Karpas-422 (cell line): ENCODE measurements at regions not wholly inside any gene's neighbourhood (a gene's known extent, or its start where the extent isn't known, plus 50 kb on each side); places are given as distances from the start of the nearest gene placed in this dataset.

Experiments
- DNase-seq: peaks from one replicate; pipeline ENCODE4 v3.0.0-alpha.2; 2015
- H2AFZ ChIP-seq: fragments of 200-600 bp; sonication (generic); 2 replicates; pipeline ENCODE4 v1.6.1; 2014; ENCODE audit warnings: antibody characterized with exemption, low read length, mixed read lengths
- H3K27ac ChIP-seq: fragments of 200-600 bp; sonication (generic); 2 replicates; pipeline ENCODE4 v1.5.1; 2014; ENCODE audit warnings: mild to moderate bottlenecking, low read length, moderate library complexity
- H3K27me3 ChIP-seq: fragments of 200-600 bp; sonication (generic); 2 replicates; pipeline ENCODE4 v1.6.1; 2014; ENCODE audit warnings: low read length, mixed read lengths
- H3K36me3 ChIP-seq: fragments of 200-600 bp; sonication (generic); 2 replicates; pipeline ENCODE4 v1.6.1; 2014; ENCODE audit warnings: low read length, mixed read lengths; ENCODE audit not compliant: insufficient read depth
- H3K4me1 ChIP-seq: fragments of 200-600 bp; sonication (generic); 2 replicates; pipeline ENCODE4 v1.6.1; 2014; ENCODE audit warnings: mild to moderate bottlenecking, low read length, mixed read lengths
- H3K4me2 ChIP-seq: fragments of 200-600 bp; sonication (generic); 2 replicates; pipeline ENCODE4 v1.6.1; 2014; ENCODE audit warnings: low read length, low read depth, mild to moderate bottlenecking; ENCODE audit not compliant: poor library complexity, severe bottlenecking
- H3K4me3 ChIP-seq: fragments of 200-600 bp; sonication (generic); 2 replicates; pipeline ENCODE4 v1.5.1; 2014; ENCODE audit warnings: mild to moderate bottlenecking, antibody characterized with exemption, low read length, mixed read lengths
- H3K79me2 ChIP-seq: fragments of 200-600 bp; sonication (generic); 2 replicates; pipeline ENCODE4 v1.6.1; 2014; ENCODE audit warnings: mild to moderate bottlenecking, low read length, mixed read lengths
- H3K9ac ChIP-seq: fragments of 200-600 bp; sonication (generic); 2 replicates; pipeline ENCODE4 v1.6.0; 2014; ENCODE audit warnings: low read length
- H3K9me2 ChIP-seq: fragments of 200-600 bp; sonication (generic), shearing (Covaris generic); replicated peaks from 2 replicates; pipeline ENCODE4 v1.6.0; 2014; ENCODE audit warnings: mild to moderate bottlenecking, low read length, moderate library complexity; ENCODE audit not compliant: insufficient read depth
- H3K9me3 ChIP-seq: fragments of 300-700, 200-600 bp; sonication (generic); 2 replicates; pipeline ENCODE4 v1.6.1; 2014; ENCODE audit warnings: low read length, mixed read lengths
- H4K20me1 ChIP-seq: fragments of 200-600 bp; sonication (generic); 2 replicates; pipeline ENCODE4 v1.6.1; 2014; ENCODE audit warnings: mild to moderate bottlenecking, antibody characterized with exemption, low read length, low read depth; ENCODE audit not compliant: insufficient read depth

- H3K36me3 ChIP-seq: no peaks in the 10 kb centered on the region
- H3K79me2 ChIP-seq: no peaks in the 10 kb centered on the region
- no peaks in the 10 kb centered on the region for H3K9me3 ChIP-seq
- H3K27ac ChIP-seq: no peak overlapping the region
- H3K4me3 ChIP-seq: no peak overlapping the region
- no peak for DNase-seq
- no peak overlapping the region for H2AFZ ChIP-seq
- no peak overlapping the region for H3K4me2 ChIP-seq
- H3K27me3 ChIP-seq: no peaks in the 10 kb centered on the region
- no peak overlapping the region for H3K9ac ChIP-seq
- H3K4me1 ChIP-seq: no peaks in the 10 kb centered on the region
- no peaks in the 10 kb centered on the region for H3K9me2 ChIP-seq
- no peaks in the 10 kb centered on the region for H4K20me1 ChIP-seq
These were observed 710.6 kb upstream of the ZEB2 start for GRCh38 chr2:145230546-145230945.

- Histone ChIP-seq H3K4me1 (no peaks in the 10 kb centered on the region), H2AFZ (no peak overlapping the region), H3K4me3 (no peak overlapping the region), H3K9me2 (no peaks in the 10 kb centered on the region), H3K79me2 (no peaks in the 10 kb centered on the region), H3K27ac (no peak overlapping the region), H3K36me3 (no peaks in the 10 kb centered on the region), H3K9me3 (no peaks in the 10 kb centered on the region), H3K9ac (no peak overlapping the region), H4K20me1 (no peaks in the 10 kb centered on the region), H3K4me2 (no peak overlapping the region), H3K27me3 (no peaks in the 10 kb centered on the region)
- no peak for DNase-seq
These were observed 708.6 kb upstream of the ZEB2 start for GRCh38 chr2:145228506-145228905.

GRCh38 chr2:145226901-145227300, 707.0 kb upstream of the ZEB2 start:
- H3K4me3 ChIP-seq: no peak overlapping the region
- H3K9me2 ChIP-seq: no peaks in the 10 kb centered on the region
- H3K9me3 ChIP-seq: no peaks in the 10 kb centered on the region
- H3K4me1 ChIP-seq: no peaks in the 10 kb centered on the region
- no peak overlapping the region for H3K27ac ChIP-seq
- no peak overlapping the region for H2AFZ ChIP-seq
- H3K36me3 ChIP-seq: no peaks in the 10 kb centered on the region
- DNase-seq: no peak
- no peaks in the 10 kb centered on the region for H3K27me3 ChIP-seq
- no peaks in the 10 kb centered on the region for H3K79me2 ChIP-seq
- H3K9ac ChIP-seq: no peak overlapping the region
- no peaks in the 10 kb centered on the region for H4K20me1 ChIP-seq
- no peak overlapping the region for H3K4me2 ChIP-seq

- no peaks in the 10 kb centered on the region; the same call in 1 of the 2 replicates for H3K4me1 ChIP-seq
- H4K20me1 ChIP-seq: no peaks in the 10 kb centered on the region
- no peaks in the 10 kb centered on the region for H3K36me3 ChIP-seq
- no peaks in the 10 kb centered on the region for H3K9me3 ChIP-seq
- H3K79me2 ChIP-seq: no peaks in the 10 kb centered on the region
- H3K4me3 ChIP-seq: no peak overlapping the region
- no peak overlapping the region for H3K27ac ChIP-seq
- no peaks in the 10 kb centered on the region for H3K9me2 ChIP-seq
- DNase-seq: no peak
- no peaks in the 10 kb centered on the region for H3K27me3 ChIP-seq
- H2AFZ ChIP-seq: no peak overlapping the region
- H3K4me2 ChIP-seq: no peak overlapping the region
- H3K9ac ChIP-seq: no peak overlapping the region
These were observed 701.6 kb upstream of the ZEB2 start for GRCh38 chr2:145221516-145221915.

- Histone ChIP-seq H3K4me1 (no peaks in the 10 kb centered on the region; the same call in 1 of the 2 replicates), H3K27me3 (no peaks in the 10 kb centered on the region), H3K9me3 (no peaks in the 10 kb centered on the region), H3K4me2 (no peak overlapping the region), H3K79me2 (no peaks in the 10 kb centered on the region), H3K27ac (no peak overlapping the region), H4K20me1 (no peaks in the 10 kb centered on the region), H3K9ac (no peak overlapping the region), H3K36me3 (no peaks in the 10 kb centered on the region), H3K4me3 (no peak overlapping the region), H2AFZ (no peak overlapping the region), H3K9me2 (no peaks in the 10 kb centered on the region)
- no peak for DNase-seq
These were observed 701.1 kb upstream of the ZEB2 start for GRCh38 chr2:145221032-145221431.

- Histone ChIP-seq H3K9ac (no peak overlapping the region), H3K9me3 (no peaks in the 10 kb centered on the region), H3K27ac (no peak overlapping the region), H3K36me3 (no peaks in the 10 kb centered on the region), H3K4me3 (no peak overlapping the region), H2AFZ (no peak overlapping the region), H3K4me1 (no peaks in the 10 kb centered on the region; the same call in 1 of the 2 replicates), H3K4me2 (no peak overlapping the region), H3K9me2 (no peaks in the 10 kb centered on the region), H4K20me1 (no peaks in the 10 kb centered on the region), H3K27me3 (no peaks in the 10 kb centered on the region), H3K79me2 (no peaks in the 10 kb centered on the region)
- no peak for DNase-seq
These were observed 700.6 kb upstream of the ZEB2 start for GRCh38 chr2:145220496-145220895.

- Histone ChIP-seq H3K36me3 (no peaks in the 10 kb centered on the region), H2AFZ (no peak overlapping the region), H3K4me3 (no peak overlapping the region), H3K9me3 (no peaks in the 10 kb centered on the region), H3K27ac (no peak overlapping the region), H3K4me2 (no peak overlapping the region), H3K27me3 (no peaks in the 10 kb centered on the region), H3K79me2 (no peaks in the 10 kb centered on the region), H4K20me1 (no peaks in the 10 kb centered on the region), H3K9me2 (no peaks in the 10 kb centered on the region), H3K9ac (no peak overlapping the region), H3K4me1 (no peaks in the 10 kb centered on the region)
- no peak for DNase-seq
These were observed 688.0 kb upstream of the ZEB2 start for GRCh38 chr2:145207884-145208283.

GRCh38 chr2:145206496-145207281, 686.8 kb upstream of the ZEB2 start:
- DNase-seq: no peak
- H3K9ac ChIP-seq: no peak overlapping the region
- H2AFZ ChIP-seq: no peak overlapping the region

More at GRCh38 chr2:145206496-145207281, 686.8 kb upstream of the ZEB2 start:
- Histone ChIP-seq H3K27me3 (no peaks in the 10 kb centered on the region), H3K4me2 (no peak overlapping the region), H3K79me2 (no peaks in the 10 kb centered on the region), H3K9me3 (no peaks in the 10 kb centered on the region), H3K36me3 (no peaks in the 10 kb centered on the region), H3K27ac (no peak overlapping the region), H3K4me3 (no peak overlapping the region), H3K9me2 (no peaks in the 10 kb centered on the region), H3K4me1 (no peaks in the 10 kb centered on the region), H4K20me1 (no peaks in the 10 kb centered on the region)
